ENCODE measurements at regions not wholly inside any gene's neighbourhood (a gene's known extent, or its start where the extent isn't known, plus 50 kb on each side); places are given as distances from the start of the nearest gene placed in this dataset.

DNA sequence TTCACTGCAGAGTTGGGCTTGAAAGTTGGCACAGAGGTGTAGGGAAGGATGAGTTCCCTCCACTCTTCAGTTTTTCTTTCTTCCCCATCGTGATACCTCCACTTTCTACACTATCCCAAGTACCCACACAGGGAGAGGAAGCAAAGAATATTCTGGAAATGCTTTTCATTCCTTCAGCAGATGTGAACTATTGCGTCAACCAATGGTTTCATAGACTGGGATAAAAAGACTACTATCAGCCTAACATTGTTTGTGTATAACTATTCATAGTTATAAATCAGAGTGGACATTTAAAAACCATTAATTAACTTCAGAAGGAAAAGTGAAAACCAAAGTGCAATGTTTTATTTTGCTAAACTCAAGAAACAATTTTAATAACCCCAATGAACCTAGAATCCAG lies 63.6 kb upstream of the MAMDC2 start:
- TF ChIP-seq CTCF (IDR thresholded peaks at IDR 0.05) (no peak), POLR2A (IDR thresholded peaks at IDR 0.05) (no peak)

Measured in tibial nerve (tissue), 3 donors.